ENCODE measurements at regions not wholly inside any gene's neighbourhood (a gene's known extent, or its start where the extent isn't known, plus 50 kb on each side); places are given as distances from the start of the nearest gene placed in this dataset.
"Not testable (repeated sequence)": the region's sequence is repeated elsewhere in the genome, so short reads cannot be mapped to it uniquely, and the experiment has no call there.

- not testable (repeated sequence) for H3K4me3 ChIP-seq (ENCODE audit: low read length); DNase-seq (ENCODE audit: low read depth, low spot score); H3K36me3 ChIP-seq (ENCODE audit: control insufficient read depth, insufficient read depth, low read length); H3K27me3 ChIP-seq (ENCODE audit: control insufficient read depth, insufficient read depth, low read length); H3K4me1 ChIP-seq (ENCODE audit: control insufficient read depth, insufficient read depth, low read length); H3K27ac ChIP-seq (ENCODE audit: low read length); H3K9me3 ChIP-seq (ENCODE audit: control insufficient read depth, insufficient read depth, low read length)
- no CpG with 5 or more reads among the region's 6 CpGs for WGBS (ENCODE audit: insufficient coverage, insufficient read length)
Measured at GRCh38 chr9:63912451-63912850, 1372.6 kb downstream of the FOXD4L5 start.

DNA sequence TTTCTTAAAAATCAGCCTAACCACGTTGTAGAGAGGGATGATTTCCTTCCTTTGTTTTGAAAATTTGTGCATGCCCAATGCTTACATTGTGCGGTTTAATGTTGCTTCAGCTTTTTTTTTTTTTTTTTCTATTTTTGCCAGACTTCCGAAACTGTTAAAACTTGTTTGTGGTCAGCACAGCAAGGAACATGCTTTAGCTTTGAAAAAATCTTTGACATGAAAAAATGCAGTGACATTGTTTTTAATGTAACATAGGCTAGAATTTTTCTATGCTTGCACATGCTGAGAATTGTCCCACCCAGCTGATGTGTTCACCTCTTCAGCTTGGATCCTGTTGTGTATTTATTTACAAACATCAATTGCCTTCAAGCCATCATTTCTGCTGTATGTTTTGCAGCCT is 1375.9 kb downstream of the FOXD4L5 start:
- WGBS (ENCODE audit: insufficient coverage, insufficient read length) = no CpG with 5 or more reads among the region's 3 CpGs
- not testable (repeated sequence) for H3K9me3 ChIP-seq (ENCODE audit: control insufficient read depth, insufficient read depth, low read length); H3K4me1 ChIP-seq (ENCODE audit: control insufficient read depth, insufficient read depth, low read length); DNase-seq (ENCODE audit: low read depth, low spot score); H3K27ac ChIP-seq (ENCODE audit: low read length); H3K36me3 ChIP-seq (ENCODE audit: control insufficient read depth, insufficient read depth, low read length); H3K27me3 ChIP-seq (ENCODE audit: control insufficient read depth, insufficient read depth, low read length); H3K4me3 ChIP-seq (ENCODE audit: low read length)

- not testable (repeated sequence) for H3K9me3 ChIP-seq (ENCODE audit: control insufficient read depth, insufficient read depth, low read length)
- no CpG with 5 or more reads among the region's 16 CpGs for WGBS (ENCODE audit: insufficient coverage, insufficient read length)
Measured at GRCh38 chr9:63899637-63900190, 1385.3 kb downstream of the FOXD4L5 start.

DNA sequence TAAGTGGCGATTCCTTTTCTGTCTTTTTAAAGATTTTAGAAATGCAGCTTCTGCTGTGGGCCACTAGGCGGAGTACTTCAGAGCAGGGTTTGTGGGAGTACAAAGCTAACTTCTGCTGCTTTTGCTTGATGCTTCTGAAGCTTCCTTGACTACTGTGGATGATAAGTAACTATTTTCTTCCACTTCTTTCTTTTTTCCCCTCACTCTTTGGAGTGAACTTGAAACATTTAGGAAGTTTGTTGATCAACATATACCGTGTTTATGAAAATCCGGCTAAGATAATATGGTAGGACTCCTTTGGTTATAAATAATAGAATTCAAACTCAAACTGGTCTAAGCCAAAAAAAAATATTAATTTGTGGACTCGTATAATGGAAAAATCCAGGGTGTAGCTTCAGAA is 1403.6 kb downstream of the FOXD4L5 start:
- WGBS (ENCODE audit: insufficient coverage, insufficient read length) = no CpG with 5 or more reads among the region's 5 CpGs
- H3K36me3 ChIP-seq (ENCODE audit: control insufficient read depth, insufficient read depth, low read length); DNase-seq (ENCODE audit: low read depth, low spot score); H3K27me3 ChIP-seq (ENCODE audit: control insufficient read depth, insufficient read depth, low read length); H3K4me1 ChIP-seq (ENCODE audit: control insufficient read depth, insufficient read depth, low read length); H3K4me3 ChIP-seq (ENCODE audit: low read length); H3K27ac ChIP-seq (ENCODE audit: low read length); H3K9me3 ChIP-seq (ENCODE audit: control insufficient read depth, insufficient read depth, low read length): not testable (repeated sequence)

More at GRCh38 chr9:63899637-63900190, 1385.3 kb downstream of the FOXD4L5 start:
- DNase-seq (ENCODE audit: low read depth, low spot score); H3K36me3 ChIP-seq (ENCODE audit: control insufficient read depth, insufficient read depth, low read length); H3K4me3 ChIP-seq (ENCODE audit: low read length); H3K27ac ChIP-seq (ENCODE audit: low read length); H3K4me1 ChIP-seq (ENCODE audit: control insufficient read depth, insufficient read depth, low read length); H3K27me3 ChIP-seq (ENCODE audit: control insufficient read depth, insufficient read depth, low read length): not testable (repeated sequence)

- not testable (repeated sequence) for H3K9me3 ChIP-seq (ENCODE audit: control insufficient read depth, insufficient read depth, low read length); H3K36me3 ChIP-seq (ENCODE audit: control insufficient read depth, insufficient read depth, low read length); H3K27me3 ChIP-seq (ENCODE audit: control insufficient read depth, insufficient read depth, low read length); H3K4me1 ChIP-seq (ENCODE audit: control insufficient read depth, insufficient read depth, low read length); H3K4me3 ChIP-seq (ENCODE audit: low read length); DNase-seq (ENCODE audit: low read depth, low spot score); H3K27ac ChIP-seq (ENCODE audit: low read length)
- no CpG with 5 or more reads among the region's 17 CpGs for WGBS (ENCODE audit: insufficient coverage, insufficient read length)
Measured at GRCh38 chr9:63876380-63876779, 1408.6 kb downstream of the FOXD4L5 start.

- Histone ChIP-seq H3K4me3 (ENCODE audit: low read length) (no peak overlapping the region), H3K36me3 (ENCODE audit: control insufficient read depth, insufficient read depth, low read length) (no peaks in the 10 kb centered on the region), H3K9me3 (ENCODE audit: control insufficient read depth, insufficient read depth, low read length) (no peaks in the 10 kb centered on the region), H3K4me1 (ENCODE audit: control insufficient read depth, insufficient read depth, low read length) (no peaks in the 10 kb centered on the region), H3K27me3 (ENCODE audit: control insufficient read depth, insufficient read depth, low read length) (no peaks in the 10 kb centered on the region), H3K27ac (ENCODE audit: low read length) (no peak overlapping the region)
- no CpG with 5 or more reads among the region's 52 CpGs for WGBS (ENCODE audit: insufficient coverage, insufficient read length)
- no peak for DNase-seq (ENCODE audit: low read depth, low spot score)
Measured at GRCh38 chr9:63859475-63860215, 1425.4 kb downstream of the FOXD4L5 start.

- H3K27ac ChIP-seq (ENCODE audit: low read length) = not testable (repeated sequence)
Measured at GRCh38 chr9:63859090-63859474, 1425.9 kb downstream of the FOXD4L5 start.

GRCh38 chr9:63853140-63853751 is 1431.8 kb downstream of the FOXD4L5 start:
- H3K4me3 ChIP-seq (ENCODE audit: low read length); H3K27me3 ChIP-seq (ENCODE audit: control insufficient read depth, insufficient read depth, low read length); H3K9me3 ChIP-seq (ENCODE audit: control insufficient read depth, insufficient read depth, low read length); H3K27ac ChIP-seq (ENCODE audit: low read length); H3K4me1 ChIP-seq (ENCODE audit: control insufficient read depth, insufficient read depth, low read length); DNase-seq (ENCODE audit: low read depth, low spot score); H3K36me3 ChIP-seq (ENCODE audit: control insufficient read depth, insufficient read depth, low read length): not testable (repeated sequence)
- no CpG with 5 or more reads among the region's 15 CpGs for whole genome bisulfite sequencing (ENCODE audit: insufficient coverage, insufficient read length)

More at GRCh38 chr9:63859090-63859474, 1425.9 kb downstream of the FOXD4L5 start:
- not testable (repeated sequence) for H3K36me3 ChIP-seq (ENCODE audit: control insufficient read depth, insufficient read depth, low read length); H3K27me3 ChIP-seq (ENCODE audit: control insufficient read depth, insufficient read depth, low read length); H3K4me1 ChIP-seq (ENCODE audit: control insufficient read depth, insufficient read depth, low read length); H3K9me3 ChIP-seq (ENCODE audit: control insufficient read depth, insufficient read depth, low read length); H3K4me3 ChIP-seq (ENCODE audit: low read length); DNase-seq (ENCODE audit: low read depth, low spot score)
- no CpG with 5 or more reads among the region's 24 CpGs for WGBS (ENCODE audit: insufficient coverage, insufficient read length)

DNA sequence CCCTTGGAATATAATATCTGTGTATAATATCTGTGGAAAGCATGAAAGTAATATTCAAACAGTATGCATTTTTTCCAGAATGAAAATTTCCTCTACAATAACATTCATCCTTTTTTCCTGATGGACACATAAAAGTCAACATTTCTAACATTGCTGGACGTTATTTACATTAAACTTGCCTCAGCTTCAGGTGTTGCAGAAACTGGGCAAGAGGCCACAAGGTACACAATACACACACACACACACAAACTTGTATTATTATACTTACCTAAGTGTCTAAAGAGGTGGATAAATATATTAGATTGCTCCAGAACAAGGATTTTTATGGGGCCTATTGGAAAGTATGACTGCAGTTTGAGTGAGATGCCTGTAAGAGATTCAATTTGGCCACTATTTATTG is 1460.2 kb downstream of the FOXD4L5 start:
- H3K36me3 ChIP-seq (ENCODE audit: control insufficient read depth, insufficient read depth, low read length); H3K4me3 ChIP-seq (ENCODE audit: low read length); DNase-seq (ENCODE audit: low read depth, low spot score); H3K27me3 ChIP-seq (ENCODE audit: control insufficient read depth, insufficient read depth, low read length); H3K9me3 ChIP-seq (ENCODE audit: control insufficient read depth, insufficient read depth, low read length); H3K27ac ChIP-seq (ENCODE audit: low read length); H3K4me1 ChIP-seq (ENCODE audit: control insufficient read depth, insufficient read depth, low read length): not testable (repeated sequence)
- WGBS (ENCODE audit: insufficient coverage, insufficient read length) = no CpG with 5 or more reads among the region's 1 CpG

- H3K36me3 ChIP-seq (ENCODE audit: control insufficient read depth, insufficient read depth, low read length); DNase-seq (ENCODE audit: low read depth, low spot score): not testable (repeated sequence)
- peak overlapping the region; percentile 59 for H3K27ac ChIP-seq (ENCODE audit: low read length)
Measured at GRCh38 chr9:63823375-63824201, 1461.4 kb downstream of the FOXD4L5 start.

More at GRCh38 chr9:63823375-63824201, 1461.4 kb downstream of the FOXD4L5 start:
- H3K9me3 ChIP-seq (ENCODE audit: control insufficient read depth, insufficient read depth, low read length); H3K4me1 ChIP-seq (ENCODE audit: control insufficient read depth, insufficient read depth, low read length); H3K4me3 ChIP-seq (ENCODE audit: low read length); H3K27me3 ChIP-seq (ENCODE audit: control insufficient read depth, insufficient read depth, low read length): not testable (repeated sequence)
- 100% methylated on average over 3 of the region's 8 CpGs for WGBS (ENCODE audit: insufficient coverage, insufficient read length)

Data from iPS DF 6.9 (cell line).